ENCODE measurements at regions not wholly inside any gene's neighbourhood (a gene's known extent, or its start where the extent isn't known, plus 50 kb on each side); places are given as distances from the start of the nearest gene placed in this dataset.
"Not testable (repeated sequence)": the region's sequence is repeated elsewhere in the genome, so short reads cannot be mapped to it uniquely, and the experiment has no call there.

GRCh38 chr22:12597778-12598177 lies 2930.2 kb upstream of the OR11H1 start:
- TF ChIP-seq GABPA (IDR thresholded peaks at IDR 0.05; ENCODE audit: low read depth); POLR2AphosphoS5 (IDR thresholded peaks at IDR 0.05; ENCODE audit: low read depth, low read length); REST (IDR thresholded peaks at IDR 0.05; ENCODE audit: low read depth, low read length): not testable (repeated sequence)
